NCI-H1436 treated with DMSO at 0.1 percent for 48 hours (cell line): ENCODE measurements at regions not wholly inside any gene's neighbourhood (a gene's known extent, or its start where the extent isn't known, plus 50 kb on each side); places are given as distances from the start of the nearest gene placed in this dataset.
"Not testable (repeated sequence)": the region's sequence is repeated elsewhere in the genome, so short reads cannot be mapped to it uniquely, and the experiment has no call there.

Experiments used
- DNase-seq: peaks from one replicate; lab custom pipeline; 2025; lab: John Stamatoyannopoulos, UW

GRCh38 chr2:166641516-166641915, 147.5 kb upstream of the SCN7A start:
- DNase-seq: not testable (repeated sequence)

- DNase-seq: no peak
Measured at GRCh38 chr2:166637051-166637450, 143.0 kb upstream of the SCN7A start.

DNA sequence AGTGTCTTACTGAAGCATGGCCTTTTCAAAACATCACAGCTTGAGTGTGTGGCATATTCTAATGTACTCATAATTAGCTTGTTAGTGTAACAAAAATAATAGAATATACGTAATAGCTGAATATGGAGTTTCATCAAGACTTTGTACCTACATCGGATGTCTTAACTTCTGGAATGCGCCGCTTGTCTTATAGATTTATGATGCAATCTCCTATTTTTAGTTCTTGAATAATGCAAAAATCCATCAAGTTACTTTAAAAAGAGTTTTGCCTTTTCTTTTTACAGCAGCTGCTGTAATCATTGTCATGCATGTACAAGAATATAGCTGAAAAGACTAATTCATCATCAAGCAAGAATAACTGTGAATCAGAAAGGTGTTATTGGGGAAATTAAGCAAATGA, 140.7 kb upstream of the SCN7A start:
- no peak for DNase-seq

GRCh38 chr2:166632616-166633015, 138.6 kb upstream of the SCN7A start:
- no peak for DNase-seq

GRCh38 chr2:166628478-166629136, 134.6 kb upstream of the SCN7A start:
- no peak for DNase-seq

DNA sequence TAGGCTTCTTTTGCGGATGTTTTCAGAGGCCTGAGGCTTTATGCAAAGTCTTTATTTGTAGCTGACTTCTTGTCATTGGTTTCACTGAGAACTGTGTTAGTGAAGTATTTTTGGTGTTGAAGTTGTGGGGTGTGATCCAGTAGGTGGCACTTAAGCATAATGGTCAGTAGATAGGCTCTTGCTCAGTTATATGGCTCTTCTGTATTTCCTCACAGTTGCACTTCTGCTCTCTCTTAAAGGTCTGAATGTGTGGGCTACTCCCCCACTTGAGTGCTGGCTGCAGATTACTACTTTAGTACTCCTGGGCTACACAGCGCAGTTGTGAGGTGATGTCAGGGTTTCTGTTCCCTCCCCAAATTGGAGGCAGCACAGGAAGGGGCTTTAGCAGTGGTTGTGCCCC, 133.8 kb upstream of the SCN7A start:
- DNase-seq: no peak

DNA sequence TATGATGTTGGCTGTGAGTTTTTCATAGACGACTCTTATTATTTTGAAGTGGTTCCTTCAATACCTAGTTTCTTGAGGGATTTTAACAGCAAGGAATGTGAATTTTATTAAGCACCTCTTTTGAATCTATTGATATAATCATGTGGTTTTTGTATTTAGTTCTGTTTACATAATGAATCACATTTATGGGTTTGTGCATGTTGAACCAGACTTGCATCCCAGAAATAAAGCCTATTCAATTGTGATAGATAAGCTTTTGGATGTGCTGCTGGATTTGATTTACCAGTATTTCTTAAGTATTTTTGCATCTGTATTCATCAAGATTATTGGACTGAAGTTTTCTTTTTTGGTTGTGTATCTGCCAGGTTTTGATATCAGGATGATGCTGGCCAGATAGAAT, 131.6 kb upstream of the SCN7A start:
- no peak for DNase-seq

- peak; percentile 79 for DNase-seq
Measured at GRCh38 chr2:166614503-166614902, 120.5 kb upstream of the SCN7A start.

- peak; percentile 32 for DNase-seq
Measured at GRCh38 chr2:166614029-166614428, 120.0 kb upstream of the SCN7A start.

- no peak for DNase-seq
Measured at GRCh38 chr2:166613226-166613625, 119.2 kb upstream of the SCN7A start.

GRCh38 chr2:166612214-166612613, 118.2 kb upstream of the SCN7A start:
- no peak for DNase-seq

- DNase-seq: no peak
Measured at GRCh38 chr2:166610913-166611305, 116.9 kb upstream of the SCN7A start.

GRCh38 chr2:166610180-166610912, 116.3 kb upstream of the SCN7A start:
- DNase-seq: no peak

GRCh38 chr2:166609183-166609959, 115.3 kb upstream of the SCN7A start:
- no peak for DNase-seq

DNA sequence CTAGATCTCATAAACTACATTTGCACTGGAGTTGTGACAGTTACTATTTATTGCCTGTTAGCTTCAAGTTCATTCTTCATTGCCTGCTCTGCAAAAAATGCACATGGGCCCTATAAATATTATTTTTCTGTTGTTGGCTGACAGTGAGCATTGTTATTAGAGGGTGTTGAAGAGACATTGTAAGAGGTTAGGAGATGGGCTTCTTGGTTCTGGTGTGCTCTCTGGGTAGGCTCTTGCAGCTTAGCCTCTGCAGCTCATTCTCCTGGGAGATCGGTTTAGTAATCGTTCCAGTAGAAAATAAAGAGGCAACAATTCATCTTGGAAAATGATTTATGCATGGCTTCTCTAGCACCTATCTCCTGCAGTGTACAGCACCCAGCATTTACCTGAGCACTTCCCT, 113.8 kb upstream of the SCN7A start:
- DNase-seq: no peak

GRCh38 chr2:166593403-166593802, 99.4 kb upstream of the SCN7A start:
- DNase-seq: no peak

- no peak for DNase-seq
Measured at GRCh38 chr2:166592750-166593149, 98.7 kb upstream of the SCN7A start.

DNA sequence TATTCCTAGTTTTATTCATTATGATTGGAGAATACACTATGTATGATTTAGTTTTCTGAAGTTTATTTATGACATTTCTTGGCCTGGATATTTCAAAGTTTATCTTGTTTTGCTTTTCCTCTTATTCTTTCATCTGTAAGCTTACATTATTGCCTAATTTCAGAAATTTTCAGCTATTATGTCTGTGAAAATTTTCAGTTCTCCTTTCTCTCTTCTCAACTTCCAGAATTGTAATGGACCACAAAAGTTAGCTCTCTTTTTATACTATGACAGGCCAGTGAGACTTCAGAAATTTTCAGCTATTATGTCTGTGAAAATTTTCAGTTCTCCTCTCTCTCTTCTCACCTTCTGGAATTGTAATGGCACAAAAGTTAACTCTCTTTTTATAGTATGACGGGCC, 97.2 kb upstream of the SCN7A start:
- DNase-seq: no peak

- DNase-seq: no peak
Measured at GRCh38 chr2:166573391-166573790, 79.3 kb upstream of the SCN7A start.

DNA sequence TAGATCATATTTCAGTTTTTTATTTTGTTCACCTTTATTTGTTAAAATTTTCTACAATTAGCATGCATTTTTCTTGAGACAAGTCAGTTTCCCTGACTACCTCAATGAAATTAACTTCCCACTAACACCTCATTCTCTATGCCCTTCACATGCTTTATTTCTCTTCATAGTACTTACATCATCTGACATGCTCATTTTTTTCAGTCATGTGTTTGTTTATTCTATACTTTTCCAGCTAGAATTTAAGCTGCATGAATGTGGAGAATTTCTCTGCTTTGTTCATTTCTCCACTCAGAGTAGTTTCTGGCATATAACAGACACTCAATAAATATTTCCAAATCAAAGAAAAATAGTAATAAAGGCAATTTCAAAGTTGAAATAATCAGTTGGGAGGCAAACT, 78.9 kb upstream of the SCN7A start:
- no peak for DNase-seq

DNA sequence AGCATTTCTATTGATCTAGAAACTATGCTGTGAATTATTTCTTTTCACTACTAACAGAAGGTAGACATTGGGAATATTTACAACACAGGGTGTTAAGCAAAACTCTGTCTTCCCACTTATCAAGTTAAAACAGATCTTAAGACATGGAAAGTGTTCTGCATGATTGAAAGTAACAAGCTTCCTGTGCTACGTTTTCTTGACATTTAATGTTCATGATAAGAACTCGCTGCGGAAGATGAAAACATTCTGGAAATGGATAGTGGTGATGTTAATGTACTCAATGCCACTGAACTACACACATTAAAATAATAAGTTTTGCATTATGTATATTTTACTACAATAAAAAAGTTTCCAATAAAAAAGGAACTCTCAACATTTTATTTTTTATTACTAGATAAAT, 74.4 kb upstream of the SCN7A start:
- no peak for DNase-seq

DNA sequence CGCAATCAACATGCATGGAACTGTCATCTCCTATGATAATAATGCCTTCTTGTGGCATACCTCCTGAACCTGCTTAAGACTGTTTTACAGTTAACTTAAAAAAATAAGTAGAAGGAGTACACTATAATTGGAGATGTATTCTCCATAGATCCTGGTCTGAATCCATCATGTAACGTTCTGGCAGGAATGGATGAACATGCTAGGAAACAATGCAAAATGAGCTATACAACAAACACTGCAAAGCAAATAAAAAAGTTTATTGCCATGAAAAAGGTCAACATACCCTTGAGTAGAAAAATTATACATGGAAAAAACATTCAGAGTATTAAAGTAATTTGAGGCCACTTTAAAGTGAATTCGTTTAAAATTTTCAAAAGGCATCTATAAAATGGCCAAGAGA, 71.5 kb upstream of the SCN7A start:
- no peak for DNase-seq

- no peak for DNase-seq
Measured at GRCh38 chr2:166563894-166564293, 69.8 kb upstream of the SCN7A start.
